ENCODE measurements at regions not wholly inside any gene's neighbourhood (a gene's known extent, or its start where the extent isn't known, plus 50 kb on each side); places are given as distances from the start of the nearest gene placed in this dataset.
"Not testable (repeated sequence)": the region's sequence is repeated elsewhere in the genome, so short reads cannot be mapped to it uniquely, and the experiment has no call there.

DNA sequence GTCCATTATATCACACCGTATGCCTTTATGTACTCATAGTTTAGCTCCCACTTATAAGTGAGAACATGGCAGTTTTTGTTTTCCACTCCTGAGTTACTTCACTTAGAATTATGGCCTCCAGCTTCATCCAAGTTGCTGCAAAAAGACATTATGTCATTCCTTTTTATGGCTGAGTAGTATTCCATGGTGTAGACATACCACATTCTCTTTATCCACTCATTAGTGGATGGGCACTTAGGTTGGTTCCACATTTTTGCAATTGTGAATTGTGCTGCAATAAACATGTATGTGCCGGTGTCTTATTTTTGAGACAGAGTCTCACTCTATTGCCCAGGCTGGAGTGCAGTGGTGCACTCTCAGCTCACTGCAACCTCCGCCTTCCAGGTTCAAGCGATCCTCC, 74.1 kb upstream of the IQSEC1 start:
- no peak for DNase-seq

- no peak for DNase-seq
Observed at GRCh38 chr3:13146643-13147143, 73.5 kb upstream of the IQSEC1 start.

DNA sequence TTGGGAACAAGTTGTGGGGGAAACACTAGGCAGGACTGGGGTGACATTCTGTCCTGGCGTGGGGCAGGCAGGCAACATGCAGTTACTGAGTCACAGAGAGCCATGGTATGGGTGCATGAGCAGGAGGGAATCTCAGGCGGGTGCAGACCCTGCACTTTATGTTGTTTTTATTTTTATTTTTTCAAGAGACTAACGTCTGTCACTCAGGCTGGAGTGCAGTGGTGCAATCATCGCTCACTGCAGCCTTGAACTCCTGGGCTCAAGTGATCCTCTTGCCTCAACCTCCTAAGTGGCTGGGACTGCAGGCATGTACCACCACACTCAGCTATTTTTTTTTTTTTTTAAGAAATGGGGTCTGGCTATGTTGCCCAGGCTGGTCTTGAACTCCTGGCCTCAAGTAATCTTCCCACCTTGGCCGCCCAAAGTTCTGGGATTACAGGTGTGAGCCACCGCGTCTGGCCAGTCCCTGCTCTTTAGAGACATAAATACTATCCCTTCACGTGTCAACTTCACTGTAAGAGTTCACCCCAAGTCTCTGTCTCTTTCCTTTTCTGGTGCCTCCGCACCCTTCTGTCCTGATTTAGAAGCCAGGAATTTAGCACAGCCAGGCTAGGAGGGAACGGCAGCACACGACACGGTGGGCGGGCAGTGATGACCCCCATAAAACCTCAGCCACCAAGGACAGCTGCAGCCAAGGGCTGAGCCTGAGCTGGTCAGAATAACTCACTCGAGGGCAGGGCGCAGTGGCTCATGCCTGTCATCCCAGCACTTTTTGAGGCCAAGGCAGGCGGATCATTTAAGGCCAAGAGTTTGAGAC, 72.8 kb upstream of the IQSEC1 start:
- DNase-seq = no peak

GRCh38 chr3:13145131-13145825, 72.0 kb upstream of the IQSEC1 start:
- no peak for DNase-seq

DNA sequence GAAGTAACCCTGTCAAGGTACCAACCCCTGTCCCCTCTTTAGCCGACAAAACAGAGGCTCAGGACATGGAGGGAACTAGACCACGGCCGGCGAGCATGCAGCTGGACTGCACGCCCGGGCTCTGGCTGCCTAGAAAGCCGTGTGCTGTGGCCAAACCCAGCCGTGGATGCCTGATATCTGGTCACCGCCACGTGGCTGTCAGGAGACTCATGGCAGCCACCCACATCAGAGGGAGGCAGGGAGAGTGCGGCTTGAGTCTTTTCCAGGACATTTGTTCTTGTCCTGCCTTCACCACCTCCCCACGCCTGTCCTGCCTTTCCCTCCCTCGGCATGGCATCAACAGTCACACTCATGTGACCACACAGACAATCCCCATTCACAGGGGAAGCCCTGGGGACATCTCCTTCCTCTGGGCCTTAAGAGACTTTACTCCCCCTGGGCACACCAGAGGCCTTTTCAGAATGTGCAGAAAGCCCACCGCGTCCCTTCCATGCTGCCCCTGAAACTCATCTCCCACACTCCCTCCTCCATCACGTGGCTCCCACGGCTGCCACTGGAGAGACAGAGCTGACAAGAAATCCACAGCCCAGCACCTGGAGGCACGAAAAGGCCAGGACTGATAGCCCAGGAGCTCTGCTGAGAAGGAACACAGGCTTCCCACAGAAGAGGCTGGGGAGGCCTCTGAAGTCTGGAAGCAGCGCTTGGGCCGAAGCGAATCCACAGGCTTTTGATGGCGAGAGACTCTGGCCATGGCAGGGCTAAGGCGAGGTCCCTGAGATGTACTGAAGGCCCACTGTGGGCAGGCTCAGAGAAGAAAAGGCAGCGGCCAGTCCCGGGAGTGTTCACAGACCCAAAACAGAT, 71.2 kb upstream of the IQSEC1 start:
- DNase-seq = no peak

GRCh38 chr3:13143381-13144004, 70.3 kb upstream of the IQSEC1 start:
- DNase-seq = no peak

DNA sequence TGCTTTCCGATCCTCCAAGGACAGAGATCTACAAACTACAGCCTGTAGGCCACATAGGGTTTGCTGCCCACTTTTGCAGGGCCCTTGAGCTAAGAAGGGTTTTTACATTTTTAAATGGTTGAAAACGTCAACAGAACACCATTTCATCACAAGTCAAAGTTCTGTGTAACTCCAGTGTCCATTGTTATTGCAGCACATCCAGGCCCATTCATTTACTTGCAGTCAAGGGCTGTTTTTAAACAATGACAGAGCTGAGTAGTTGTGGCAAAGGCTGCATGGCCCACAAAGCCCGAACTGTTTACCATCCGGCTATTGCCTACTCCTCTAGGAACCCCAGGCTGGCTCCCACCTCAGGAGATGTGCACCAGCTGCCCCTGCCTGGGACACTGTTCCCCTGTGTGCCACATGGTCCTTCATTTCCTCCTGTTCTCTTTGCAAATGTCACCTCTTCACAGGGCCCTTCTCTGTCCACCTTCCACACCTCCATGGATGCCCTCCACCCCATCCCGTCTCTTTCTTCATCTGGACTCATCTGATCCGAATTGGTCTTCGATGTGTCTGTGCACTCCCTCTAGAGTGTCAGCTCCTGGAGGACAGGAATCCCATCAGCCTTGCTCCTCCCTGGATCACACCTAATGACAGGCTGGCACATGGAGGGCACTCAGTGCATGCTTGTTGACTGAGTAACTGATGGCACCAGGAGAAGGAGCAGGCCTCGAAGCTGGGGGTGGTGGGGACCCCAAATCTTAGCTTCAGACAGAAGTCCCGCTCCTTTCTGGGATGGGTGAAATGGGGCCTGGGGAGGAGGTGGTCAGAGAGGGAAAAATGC, 69.5 kb upstream of the IQSEC1 start:
- DNase-seq = no peak

GRCh38 chr3:13141991-13142412, 68.8 kb upstream of the IQSEC1 start:
- DNase-seq = no peak

- DNase-seq = no peak
Observed at GRCh38 chr3:13141183-13141582, 68.0 kb upstream of the IQSEC1 start.

- no peak for DNase-seq
Observed at GRCh38 chr3:13140596-13140995, 67.4 kb upstream of the IQSEC1 start.

DNA sequence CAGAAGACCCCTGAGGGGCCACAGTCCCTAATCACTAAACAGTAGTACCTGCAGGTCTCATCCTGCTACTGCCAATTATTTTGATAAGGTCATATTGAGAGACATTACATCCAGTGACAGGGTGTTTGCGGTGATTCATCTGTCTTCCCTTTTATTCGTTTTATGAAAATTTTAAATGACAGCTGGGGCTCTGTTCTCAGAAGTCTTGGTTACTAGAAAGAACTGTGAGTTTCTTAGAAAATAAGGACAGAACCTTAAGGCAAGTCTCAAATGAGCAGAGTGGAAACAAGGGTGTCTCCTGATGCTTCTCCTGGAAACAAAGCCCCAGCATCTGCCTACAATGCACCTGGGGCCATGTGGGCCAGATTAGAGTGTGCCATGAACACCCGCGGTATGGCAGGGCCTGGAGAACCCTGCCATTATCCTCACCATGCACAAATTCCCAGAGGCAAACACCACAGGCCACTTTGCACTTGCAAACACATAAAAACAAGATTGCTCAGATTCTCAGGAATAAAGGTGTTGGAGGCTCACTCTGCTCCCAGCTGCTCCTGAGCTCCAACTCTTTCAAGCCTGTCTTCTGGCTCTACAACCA, 66.3 kb upstream of the IQSEC1 start:
- no peak for DNase-seq

GRCh38 chr3:13138833-13139145, 65.6 kb upstream of the IQSEC1 start:
- no peak for DNase-seq

DNA sequence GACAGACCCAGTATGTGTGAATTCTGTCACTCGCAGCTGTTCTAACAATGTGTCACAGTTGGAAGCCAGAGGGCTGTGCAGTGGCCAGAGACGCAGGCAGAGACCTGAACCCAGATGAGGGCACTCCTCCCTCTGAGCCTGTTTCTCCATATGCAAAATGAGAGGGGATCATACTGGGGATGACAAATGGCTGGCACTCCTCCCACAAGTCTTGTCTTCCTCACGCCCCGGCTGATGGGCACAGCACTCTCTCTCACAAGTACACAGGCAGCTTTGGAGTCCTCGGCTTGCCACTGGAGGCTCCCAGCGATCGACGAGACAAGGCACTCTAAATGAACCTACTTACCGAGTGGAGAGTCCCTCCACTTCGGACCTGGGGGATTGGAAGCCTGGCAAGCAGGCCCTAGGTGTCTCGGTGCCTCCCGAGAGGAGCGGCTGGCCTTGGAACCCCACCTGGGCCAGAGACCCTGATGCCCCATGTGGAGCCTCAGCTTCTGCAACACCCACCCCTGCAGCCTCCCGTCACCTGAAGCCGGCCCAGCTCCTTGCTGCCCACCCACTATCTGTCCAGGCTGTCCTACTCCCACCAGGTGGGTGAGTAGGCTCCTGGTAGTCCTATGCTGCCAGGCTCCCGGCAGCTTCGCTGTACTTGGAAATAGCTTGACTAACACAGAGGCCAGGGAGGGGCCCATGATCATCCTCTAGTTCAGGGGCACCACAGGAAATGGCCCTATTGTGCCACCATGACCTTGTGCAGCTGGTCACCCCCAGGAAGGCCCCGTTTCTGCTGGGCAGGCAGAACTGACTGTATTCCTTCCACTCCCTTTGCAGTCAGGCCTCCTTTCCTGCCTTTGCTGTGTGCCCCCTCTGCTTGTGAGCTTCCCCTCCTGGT, 65.0 kb upstream of the IQSEC1 start:
- DNase-seq = no peak

DNA sequence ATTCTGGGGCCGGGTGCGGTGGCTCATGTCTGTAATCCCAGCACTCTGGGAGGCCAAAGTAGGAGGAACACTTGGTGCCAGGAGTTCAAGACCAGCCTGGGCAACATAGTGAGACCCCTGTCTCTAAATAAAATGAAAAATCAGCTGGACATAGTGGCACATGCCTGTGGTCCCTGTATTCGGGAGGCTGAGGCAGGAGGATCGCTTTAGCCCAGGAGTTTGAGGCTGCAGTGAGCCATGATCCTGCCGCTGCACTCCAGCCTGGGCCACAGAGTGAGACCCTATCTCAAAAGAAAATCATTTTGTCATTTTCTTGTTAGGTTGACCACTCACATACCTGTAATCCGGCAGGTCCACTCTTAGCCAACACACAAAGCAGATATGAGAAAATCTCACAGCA, 63.6 kb upstream of the IQSEC1 start:
- not testable (repeated sequence) for DNase-seq

DNA sequence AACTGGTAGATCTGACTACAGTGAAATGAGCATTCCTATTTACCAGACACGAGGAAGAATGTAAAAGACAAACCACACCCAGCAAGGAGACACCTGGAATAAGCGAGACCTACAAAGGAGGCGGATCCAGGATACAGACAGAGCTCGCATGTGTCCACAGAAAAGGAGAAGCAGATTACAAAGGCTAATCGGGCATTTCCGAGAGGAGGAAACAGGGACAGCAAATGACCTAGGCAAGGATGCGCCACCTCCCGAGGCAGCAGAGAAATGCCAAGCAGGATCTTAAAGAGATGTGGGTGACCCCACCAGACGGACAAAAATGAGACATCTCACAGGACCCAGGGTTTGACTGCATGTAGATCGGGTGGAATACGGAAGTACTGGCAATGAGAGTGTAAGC, 63.2 kb upstream of the IQSEC1 start:
- no peak for DNase-seq

DNA sequence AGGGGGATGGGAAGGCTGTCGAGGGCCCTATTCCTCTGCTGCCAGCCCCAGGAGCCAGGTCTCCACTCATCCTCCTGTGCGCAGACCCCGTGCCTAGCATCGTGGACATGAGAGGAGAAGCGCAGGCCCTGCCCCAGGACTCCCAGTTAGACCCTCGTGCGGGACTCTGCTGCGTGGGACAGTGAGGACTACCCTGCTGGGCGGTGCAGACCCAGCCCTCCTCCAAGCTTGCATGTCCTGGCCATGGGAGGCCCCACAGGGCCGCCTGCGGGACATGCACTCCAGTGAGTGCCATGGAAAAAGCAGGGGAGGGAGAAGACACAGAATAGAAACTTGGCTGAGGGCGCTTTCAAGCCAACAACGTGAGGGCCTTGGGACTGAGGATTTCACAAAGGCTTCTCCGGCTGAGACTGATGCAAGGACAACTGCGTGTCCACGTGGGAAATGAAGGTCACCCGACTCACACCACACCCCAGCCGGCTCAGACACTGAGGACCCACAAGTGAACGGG, 62.6 kb upstream of the IQSEC1 start:
- no peak for DNase-seq

DNA sequence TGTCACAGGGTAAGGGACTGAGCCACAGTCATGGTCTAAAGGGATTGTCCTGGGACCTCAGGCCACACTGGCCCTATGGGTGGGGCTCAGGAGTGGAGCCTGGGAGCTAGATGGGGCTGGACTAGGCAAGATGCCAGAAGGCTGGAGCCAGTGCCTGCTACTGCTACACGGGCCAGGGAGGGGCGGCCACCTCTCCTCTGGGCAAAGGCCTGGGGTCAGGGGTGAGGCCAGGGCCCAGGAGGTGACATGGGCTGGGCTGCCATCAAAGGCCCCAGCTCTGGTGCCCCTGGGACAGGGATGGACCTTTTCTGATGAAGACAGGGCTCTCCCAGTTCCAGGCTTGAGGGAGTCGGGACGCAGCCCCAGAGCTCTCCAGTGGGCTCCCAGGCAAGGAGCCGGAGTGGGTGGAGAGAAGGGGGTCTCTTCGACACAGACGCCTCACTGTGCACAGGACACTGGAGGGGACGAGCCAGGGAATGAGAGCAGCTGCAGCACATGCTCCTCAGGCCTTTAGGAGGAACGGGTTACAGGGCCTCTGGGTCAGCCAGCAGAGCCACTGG, 62.1 kb upstream of the IQSEC1 start:
- DNase-seq = no peak

GRCh38 chr3:13134879-13135206, 61.6 kb upstream of the IQSEC1 start:
- DNase-seq = no peak

DNA sequence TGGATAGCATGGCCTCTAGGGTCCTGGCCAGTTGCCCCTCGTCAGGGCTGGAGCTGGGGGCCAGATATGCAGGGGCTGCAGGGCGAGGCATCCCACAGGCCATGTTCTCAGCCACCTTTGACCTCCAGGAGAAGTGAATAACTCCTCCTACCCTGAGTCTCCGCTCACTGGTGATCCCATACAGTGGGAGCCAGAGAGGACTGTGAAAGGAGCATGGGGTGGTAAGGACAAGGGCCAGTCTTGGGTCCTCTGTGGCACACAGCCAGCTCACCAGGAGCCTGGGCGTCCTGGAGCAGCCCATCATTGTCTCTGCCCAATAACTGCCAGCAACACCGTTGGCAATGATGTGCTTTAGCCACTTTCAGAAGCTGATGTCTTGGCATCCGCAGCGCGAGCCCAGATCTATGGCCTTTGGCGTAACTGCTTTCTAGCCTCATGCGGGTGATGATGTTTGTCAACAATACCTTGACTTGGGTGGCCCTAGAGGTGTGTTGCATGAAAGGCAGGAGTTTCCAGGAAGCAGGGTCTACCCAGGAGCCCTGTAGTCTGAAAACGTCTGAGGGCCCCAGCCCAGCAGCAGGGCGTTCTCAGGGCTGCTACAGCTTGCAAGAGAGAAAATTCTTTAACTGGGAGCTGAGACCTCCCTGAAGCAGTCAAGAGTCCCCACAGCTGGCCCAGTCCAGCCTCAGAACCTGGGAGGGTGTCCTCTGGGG, 61.1 kb upstream of the IQSEC1 start:
- DNase-seq = no peak
